ENCODE measurements at regions not wholly inside any gene's neighbourhood (a gene's known extent, or its start where the extent isn't known, plus 50 kb on each side); places are given as distances from the start of the nearest gene placed in this dataset.

DNA sequence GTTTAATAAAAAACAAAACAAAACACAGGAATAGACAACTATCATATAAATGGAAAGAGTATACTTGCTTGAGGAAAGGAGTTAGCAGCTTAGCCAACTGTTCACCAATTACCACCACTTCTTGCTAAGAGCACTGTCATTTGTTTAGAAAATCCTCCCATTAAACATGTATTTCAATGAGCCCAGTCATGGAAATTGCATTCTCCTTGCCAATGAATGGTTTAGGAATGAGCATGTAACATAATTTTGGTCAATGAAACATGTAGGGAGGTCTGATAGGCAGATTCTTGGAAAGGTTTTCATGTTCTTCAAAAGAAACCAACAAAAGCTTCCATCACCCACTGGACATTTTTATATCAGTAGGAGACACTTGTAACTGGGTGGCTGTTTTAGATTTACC, 502.8 kb upstream of the PAPPA start:
- TF ChIP-seq, protein P1, sequence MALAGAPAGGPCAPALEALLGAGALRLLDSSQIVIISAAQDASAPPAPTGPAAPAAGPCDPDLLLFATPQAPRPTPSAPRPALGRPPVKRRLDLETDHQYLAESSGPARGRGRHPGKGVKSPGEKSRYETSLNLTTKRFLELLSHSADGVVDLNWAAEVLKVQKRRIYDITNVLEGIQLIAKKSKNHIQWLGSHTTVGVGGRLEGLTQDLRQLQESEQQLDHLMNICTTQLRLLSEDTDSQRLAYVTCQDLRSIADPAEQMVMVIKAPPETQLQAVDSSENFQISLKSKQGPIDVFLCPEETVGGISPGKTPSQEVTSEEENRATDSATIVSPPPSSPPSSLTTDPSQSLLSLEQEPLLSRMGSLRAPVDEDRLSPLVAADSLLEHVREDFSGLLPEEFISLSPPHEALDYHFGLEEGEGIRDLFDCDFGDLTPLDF (CRISPR knock-in tag; IDR thresholded peaks at IDR 0.05), result no peak
- TF ChIP-seq, protein P2, sequence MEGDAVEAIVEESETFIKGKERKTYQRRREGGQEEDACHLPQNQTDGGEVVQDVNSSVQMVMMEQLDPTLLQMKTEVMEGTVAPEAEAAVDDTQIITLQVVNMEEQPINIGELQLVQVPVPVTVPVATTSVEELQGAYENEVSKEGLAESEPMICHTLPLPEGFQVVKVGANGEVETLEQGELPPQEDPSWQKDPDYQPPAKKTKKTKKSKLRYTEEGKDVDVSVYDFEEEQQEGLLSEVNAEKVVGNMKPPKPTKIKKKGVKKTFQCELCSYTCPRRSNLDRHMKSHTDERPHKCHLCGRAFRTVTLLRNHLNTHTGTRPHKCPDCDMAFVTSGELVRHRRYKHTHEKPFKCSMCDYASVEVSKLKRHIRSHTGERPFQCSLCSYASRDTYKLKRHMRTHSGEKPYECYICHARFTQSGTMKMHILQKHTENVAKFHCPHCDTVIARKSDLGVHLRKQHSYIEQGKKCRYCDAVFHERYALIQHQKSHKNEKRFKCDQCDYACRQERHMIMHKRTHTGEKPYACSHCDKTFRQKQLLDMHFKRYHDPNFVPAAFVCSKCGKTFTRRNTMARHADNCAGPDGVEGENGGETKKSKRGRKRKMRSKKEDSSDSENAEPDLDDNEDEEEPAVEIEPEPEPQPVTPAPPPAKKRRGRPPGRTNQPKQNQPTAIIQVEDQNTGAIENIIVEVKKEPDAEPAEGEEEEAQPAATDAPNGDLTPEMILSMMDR (IDR thresholded peaks at IDR 0.05), result no peak
